Astrocyte (in vitro differentiated cells and primary cell): ENCODE measurements at regions not wholly inside any gene's neighbourhood (a gene's known extent, or its start where the extent isn't known, plus 50 kb on each side); places are given as distances from the start of the nearest gene placed in this dataset.

Experiments used
- DNase-seq: peaks from one replicate; pipeline ENCODE4 v3.0.0-alpha.2; 2010; ENCODE audit warnings: low read depth
- FAIRE-seq: peaks from 2 replicates; lab custom pipeline; 2011; peaks lifted over from hg19 to GRCh38; lab: Jason Lieb, UNC
- H2AFZ ChIP-seq: 2 replicates; pipeline ENCODE4 v1.6.0; 2012; ENCODE audit warnings: low read depth, low read length, inconsistent platforms
- H3K27ac ChIP-seq: 2 replicates; pipeline ENCODE4 v1.5.1; 2011; ENCODE audit warnings: low read depth, low read length, inconsistent platforms
- H3K27me3 ChIP-seq: 2 replicates; pipeline ENCODE4 v1.6.0; 2011; ENCODE audit warnings: low read length, inconsistent platforms; ENCODE audit not compliant: insufficient read depth
- H3K36me3 ChIP-seq: 2 replicates; pipeline ENCODE4 v1.5.1; 2011; ENCODE audit warnings: low read length, inconsistent platforms; ENCODE audit not compliant: insufficient read depth
- H3K4me1 ChIP-seq: 2 replicates; pipeline ENCODE4 v1.5.1; 2011; ENCODE audit warnings: low read length, inconsistent platforms; ENCODE audit not compliant: insufficient read depth
- H3K4me2 ChIP-seq: 2 replicates; pipeline ENCODE4 v1.6.0; 2012; ENCODE audit warnings: low read length, inconsistent platforms
- H3K4me3 ChIP-seq: 2 replicates; pipeline ENCODE4 v1.5.1; 2011; ENCODE audit warnings: low read depth, mild to moderate bottlenecking, low read length, inconsistent platforms; ENCODE audit not compliant: insufficient read depth
- H3K79me2 ChIP-seq: 2 replicates; pipeline ENCODE4 v1.6.0; 2012; ENCODE audit warnings: mild to moderate bottlenecking, low read length, inconsistent platforms; ENCODE audit not compliant: insufficient read depth
- H3K9ac ChIP-seq: 2 replicates; pipeline ENCODE4 v1.6.0; 2012; ENCODE audit warnings: mild to moderate bottlenecking, low read length, inconsistent platforms
- H3K9me3 ChIP-seq: 2 replicates; pipeline ENCODE4 v1.5.1; 2012; ENCODE audit warnings: low read depth, mild to moderate bottlenecking, low read length, inconsistent platforms; ENCODE audit not compliant: insufficient read depth
- H4K20me1 ChIP-seq: 2 replicates; pipeline ENCODE4 v1.6.0; 2012; ENCODE audit warnings: low read length, inconsistent platforms; ENCODE audit not compliant: insufficient read depth
- H3K27ac Mint-ChIP-seq: one replicate; pipeline ENCODE4 v1.8.0; 2021; ENCODE audit warnings: mild to moderate bottlenecking, mixed read lengths; ENCODE audit not compliant: unreplicated experiment
- H3K27me3 Mint-ChIP-seq: one replicate; pipeline ENCODE4 v1.8.0; 2021; ENCODE audit warnings: low read depth, mixed read lengths; ENCODE audit not compliant: unreplicated experiment
- H3K36me3 Mint-ChIP-seq: one replicate; pipeline ENCODE4 v1.8.0; 2021; ENCODE audit warnings: low read depth, mixed read lengths; ENCODE audit not compliant: unreplicated experiment
- H3K4me1 Mint-ChIP-seq: one replicate; pipeline ENCODE4 v1.8.0; 2021; ENCODE audit warnings: low read depth, mixed read lengths; ENCODE audit not compliant: unreplicated experiment
- H3K4me3 Mint-ChIP-seq: one replicate; pipeline ENCODE4 v1.8.0; 2021; ENCODE audit warnings: mild to moderate bottlenecking, moderate library complexity, mixed read lengths; ENCODE audit not compliant: unreplicated experiment
- H3K9me3 Mint-ChIP-seq: one replicate; pipeline ENCODE4 v1.8.0; 2021; ENCODE audit warnings: mild to moderate bottlenecking, mixed read lengths; ENCODE audit not compliant: unreplicated experiment
- CTCF ChIP-seq: IDR thresholded peaks from 2 replicates; pipeline ENCODE4 v1.5.1; 2011; ENCODE audit warnings: low read depth, mild to moderate bottlenecking, inconsistent platforms, low read length, moderate library complexity; ENCODE audit not compliant: insufficient read depth
- EZH2 ChIP-seq: IDR thresholded peaks from 2 replicates; pipeline ENCODE4 v1.6.1; 2012; ENCODE audit warnings: mild to moderate bottlenecking, low read length, inconsistent platforms; ENCODE audit not compliant: insufficient read depth

GRCh38 chr3:164236851-164237250 is 841.4 kb downstream of the SI start:
- no peaks in the 10 kb centered on the region for H3K79me2 ChIP-seq
- peaks cover 9% of the 10 kb centered on the region for H3K4me1 Mint-ChIP-seq
- H4K20me1 ChIP-seq = no peaks in the 10 kb centered on the region
- H3K4me1 ChIP-seq = no peaks in the 10 kb centered on the region
- H2AFZ ChIP-seq = no peak overlapping the region
- no peak overlapping the region for H3K27ac Mint-ChIP-seq
- no peak overlapping the region for H3K4me3 ChIP-seq
- H3K27me3 Mint-ChIP-seq = no peaks in the 10 kb centered on the region
- H3K27ac ChIP-seq = no peak overlapping the region
- no peaks in the 10 kb centered on the region for H3K9me3 Mint-ChIP-seq
- no peak overlapping the region for H3K4me2 ChIP-seq
- no peaks in the 10 kb centered on the region for H3K27me3 ChIP-seq
- no peak for FAIRE-seq
- no peak for TF ChIP-seq CTCF
- no peak for TF ChIP-seq EZH2
- no peaks in the 10 kb centered on the region for H3K36me3 ChIP-seq
- no peaks in the 10 kb centered on the region for H3K9me3 ChIP-seq
- DNase-seq = no peak
- no peak overlapping the region for H3K9ac ChIP-seq
- H3K36me3 Mint-ChIP-seq = no peaks in the 10 kb centered on the region
- H3K4me3 Mint-ChIP-seq = no peak overlapping the region

GRCh38 chr3:164235289-164236028 is 842.8 kb downstream of the SI start:
- no peaks in the 10 kb centered on the region for H3K27me3 ChIP-seq
- no peaks in the 10 kb centered on the region for H3K27me3 Mint-ChIP-seq
- no peak overlapping the region for H3K27ac Mint-ChIP-seq

More at GRCh38 chr3:164235289-164236028, 842.8 kb downstream of the SI start:
- Histone ChIP-seq H3K4me3 (no peak overlapping the region), H3K9ac (no peak overlapping the region), H3K27ac (no peak overlapping the region), H3K4me2 (no peak overlapping the region), H4K20me1 (no peaks in the 10 kb centered on the region), H3K9me3 (no peaks in the 10 kb centered on the region), H2AFZ (no peak overlapping the region), H3K36me3 (no peaks in the 10 kb centered on the region), H3K79me2 (no peaks in the 10 kb centered on the region), H3K4me1 (no peaks in the 10 kb centered on the region)
- peaks cover 9% of the 10 kb centered on the region for H3K4me1 Mint-ChIP-seq
- TF ChIP-seq CTCF (no peak), EZH2 (no peak)
- no peaks in the 10 kb centered on the region for H3K9me3 Mint-ChIP-seq
- no peak for DNase-seq
- H3K36me3 Mint-ChIP-seq = no peaks in the 10 kb centered on the region
- no peak overlapping the region for H3K4me3 Mint-ChIP-seq
- no peak for FAIRE-seq
